ENCODE measurements at regions not wholly inside any gene's neighbourhood (a gene's known extent, or its start where the extent isn't known, plus 50 kb on each side); places are given as distances from the start of the nearest gene placed in this dataset.

DNA sequence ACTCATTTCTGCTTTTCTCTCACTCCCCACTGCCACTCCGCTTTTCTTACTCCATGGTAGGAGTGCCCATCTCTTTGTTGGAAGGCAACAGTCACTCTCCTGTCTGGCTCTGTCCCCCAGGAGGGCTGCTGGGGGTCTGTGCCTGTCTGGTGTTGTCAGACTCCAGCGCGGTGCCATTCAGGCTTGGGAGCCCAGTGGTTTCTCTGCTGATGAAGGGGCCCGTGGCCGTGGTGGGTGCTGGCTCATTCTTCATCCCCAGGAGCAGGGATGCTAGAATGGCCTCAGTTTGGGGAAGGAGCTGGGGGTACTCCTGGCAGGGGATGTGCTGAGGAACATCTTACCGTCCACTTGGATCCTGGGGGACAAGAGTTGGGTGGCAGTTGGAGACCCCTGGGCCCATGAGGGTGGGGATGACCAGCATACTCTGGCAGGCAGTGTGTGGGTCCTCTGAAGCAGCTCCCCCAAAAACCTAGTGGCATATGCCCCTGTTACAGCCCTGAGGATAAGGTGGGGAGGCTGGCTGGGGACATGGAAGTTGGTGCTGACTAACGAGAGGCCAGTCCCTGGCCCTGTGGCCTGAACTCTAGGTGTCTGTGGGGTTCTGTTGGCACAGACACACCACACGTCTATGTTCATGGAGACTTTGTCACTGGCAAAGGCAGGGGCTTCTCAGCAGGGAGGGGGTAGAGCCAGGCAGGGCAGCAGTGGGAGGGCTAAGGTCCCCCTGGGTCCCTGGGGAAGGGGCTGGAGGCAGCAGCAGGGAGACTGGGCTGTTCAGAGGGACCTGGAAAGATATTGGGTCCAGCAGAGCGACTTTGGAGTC lies 102.8 kb upstream of the RET start:
- DNase-seq: no peak

DNA sequence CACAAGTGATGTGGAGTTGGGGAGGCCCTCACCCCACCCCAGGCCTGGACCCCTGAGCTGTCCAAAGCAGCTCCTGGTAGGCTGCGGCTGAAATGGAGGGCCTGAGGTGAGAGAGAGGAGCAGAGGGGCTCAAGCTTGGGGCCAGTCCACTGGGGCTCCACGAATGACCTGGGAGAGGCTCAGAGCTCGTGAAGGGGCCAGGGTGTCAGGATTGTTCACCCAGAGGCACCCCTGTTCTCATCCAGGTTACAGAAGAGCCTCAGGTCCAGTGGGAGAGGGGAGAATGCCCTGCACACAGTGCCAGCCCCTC lies 102.2 kb upstream of the RET start:
- DNase-seq: no peak

DNA sequence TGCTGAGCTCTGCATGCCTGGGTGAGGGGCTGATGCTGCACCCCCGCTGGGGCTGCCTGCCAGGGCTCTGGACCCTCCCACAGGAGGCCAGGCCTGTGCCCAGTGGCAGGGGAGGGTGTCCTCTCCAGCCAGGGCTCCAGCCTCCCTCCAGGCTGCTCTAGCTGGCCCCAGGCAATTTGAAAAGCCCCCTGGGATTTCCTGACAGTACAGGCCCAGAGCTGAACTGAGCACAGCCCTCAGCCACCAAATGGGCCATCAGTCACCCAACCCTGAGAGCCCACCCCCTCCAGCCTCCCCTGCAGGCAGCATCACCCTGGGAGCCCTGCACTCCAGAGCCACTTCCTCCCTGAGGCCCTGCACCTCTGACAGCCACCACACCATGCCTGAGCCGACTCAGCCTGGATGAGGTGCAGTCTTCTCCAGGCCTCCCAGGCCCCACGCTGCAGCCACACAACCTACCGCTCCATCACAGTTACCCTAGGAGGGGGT lies 101.8 kb upstream of the RET start:
- DNase-seq: no peak

DNA sequence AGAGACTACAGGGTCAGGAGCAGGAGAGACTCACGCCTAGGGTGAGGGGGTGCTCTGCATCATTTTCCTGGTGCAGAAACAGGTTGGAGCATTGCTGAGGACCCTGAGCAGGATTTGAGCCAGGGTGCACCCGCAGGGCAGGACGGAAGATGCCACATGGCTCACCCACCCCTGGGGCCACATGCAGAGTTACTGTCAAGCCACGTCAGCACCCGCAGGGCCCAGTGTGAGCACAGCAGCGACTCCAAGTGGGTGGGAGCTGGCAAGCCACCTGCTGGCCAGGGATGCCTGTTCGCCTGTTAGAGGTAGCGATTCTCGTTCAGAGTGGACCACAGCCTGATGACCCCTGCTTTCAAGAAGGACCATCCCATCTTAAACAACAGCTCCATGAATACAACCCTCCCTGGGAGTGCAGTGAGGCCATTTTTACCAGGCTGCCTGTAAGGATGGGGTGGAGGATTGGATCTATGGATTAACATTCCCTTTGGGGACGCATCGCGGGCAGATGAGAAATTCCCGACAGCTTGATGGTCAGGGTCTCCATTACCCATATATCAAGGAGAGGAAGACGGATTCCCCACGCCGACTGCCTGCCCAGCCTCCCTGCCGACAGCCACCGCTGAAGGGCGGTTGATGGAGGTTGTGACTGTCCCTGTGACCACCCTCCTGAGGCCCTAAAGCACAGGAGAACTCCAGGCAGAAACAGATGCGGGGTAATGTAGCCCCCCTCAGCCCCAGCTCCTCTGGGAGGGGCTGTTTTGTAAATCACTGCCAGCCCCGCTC lies 101.1 kb upstream of the RET start:
- DNase-seq: no peak

DNA sequence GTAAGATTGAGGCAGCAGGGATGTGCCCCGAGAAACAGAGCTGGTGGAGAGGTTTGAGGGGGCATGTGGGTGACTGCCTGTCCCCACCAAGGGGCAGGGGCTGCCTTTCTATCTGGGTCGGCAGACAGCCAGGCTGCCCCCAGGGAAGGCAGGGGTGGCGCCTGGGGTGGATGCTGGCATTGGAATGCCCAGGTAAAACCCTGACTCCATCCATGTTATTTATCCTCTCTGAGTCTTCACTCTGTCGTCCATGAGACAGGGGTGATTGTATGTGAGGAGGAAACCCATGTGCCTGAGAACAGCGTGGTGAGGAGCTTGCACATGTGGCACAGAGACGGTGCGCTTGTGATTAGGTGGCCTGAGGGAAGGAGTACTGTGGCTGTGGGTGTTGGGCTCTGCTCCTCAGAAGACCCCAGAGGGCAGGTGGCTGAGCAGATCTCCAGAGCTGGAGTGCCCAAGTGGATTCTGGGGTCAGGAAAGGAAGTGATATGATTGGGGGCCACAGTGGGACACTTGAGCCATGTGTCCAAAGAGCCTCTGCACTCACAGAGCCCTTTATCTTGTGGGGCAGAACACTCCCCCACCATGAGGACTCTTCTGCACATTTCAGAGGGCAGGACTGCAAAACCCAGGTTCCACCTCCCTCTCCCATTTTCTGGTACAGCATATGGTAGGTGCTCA lies 100.4 kb upstream of the RET start:
- DNase-seq: no peak

DNA sequence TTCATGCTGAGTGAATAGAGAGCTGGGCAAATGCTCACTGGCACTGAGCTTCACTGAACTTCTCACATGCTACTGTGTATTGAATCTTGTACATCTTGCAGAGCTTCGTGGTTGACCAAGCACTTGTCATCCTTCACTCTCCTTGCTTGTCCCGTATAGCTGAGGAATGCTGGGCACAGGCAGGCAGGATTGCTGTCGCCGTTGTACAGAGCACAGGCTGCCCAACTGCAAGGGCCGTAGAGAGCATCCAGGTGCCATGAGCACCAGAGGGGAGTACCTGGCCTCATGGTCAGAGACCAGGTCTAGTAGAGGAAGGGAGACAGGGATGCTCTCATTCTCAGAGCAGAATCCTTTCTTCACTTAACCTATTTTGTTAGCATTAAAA lies 99.8 kb upstream of the RET start:
- no peak for DNase-seq

DNA sequence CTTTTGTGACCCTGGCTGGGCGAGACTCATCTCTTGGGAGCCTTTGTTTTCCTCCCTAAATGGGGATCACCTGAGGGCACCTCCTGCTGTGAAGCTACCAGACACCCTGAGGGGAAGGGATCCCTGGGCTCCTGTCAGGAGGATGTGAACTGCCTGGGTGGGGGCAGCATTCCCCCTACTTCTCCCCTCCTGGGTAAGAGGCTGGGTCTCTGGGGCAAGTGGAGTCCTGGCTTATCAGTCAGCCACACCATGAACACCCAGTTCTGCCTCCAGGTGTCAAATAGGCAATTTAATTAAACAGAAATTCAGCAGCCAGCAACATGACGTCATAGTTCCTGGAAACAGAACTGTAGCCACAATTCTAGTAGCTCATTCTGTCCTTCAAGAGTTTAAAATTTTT lies 97.7 kb upstream of the RET start:
- no peak for DNase-seq

DNA sequence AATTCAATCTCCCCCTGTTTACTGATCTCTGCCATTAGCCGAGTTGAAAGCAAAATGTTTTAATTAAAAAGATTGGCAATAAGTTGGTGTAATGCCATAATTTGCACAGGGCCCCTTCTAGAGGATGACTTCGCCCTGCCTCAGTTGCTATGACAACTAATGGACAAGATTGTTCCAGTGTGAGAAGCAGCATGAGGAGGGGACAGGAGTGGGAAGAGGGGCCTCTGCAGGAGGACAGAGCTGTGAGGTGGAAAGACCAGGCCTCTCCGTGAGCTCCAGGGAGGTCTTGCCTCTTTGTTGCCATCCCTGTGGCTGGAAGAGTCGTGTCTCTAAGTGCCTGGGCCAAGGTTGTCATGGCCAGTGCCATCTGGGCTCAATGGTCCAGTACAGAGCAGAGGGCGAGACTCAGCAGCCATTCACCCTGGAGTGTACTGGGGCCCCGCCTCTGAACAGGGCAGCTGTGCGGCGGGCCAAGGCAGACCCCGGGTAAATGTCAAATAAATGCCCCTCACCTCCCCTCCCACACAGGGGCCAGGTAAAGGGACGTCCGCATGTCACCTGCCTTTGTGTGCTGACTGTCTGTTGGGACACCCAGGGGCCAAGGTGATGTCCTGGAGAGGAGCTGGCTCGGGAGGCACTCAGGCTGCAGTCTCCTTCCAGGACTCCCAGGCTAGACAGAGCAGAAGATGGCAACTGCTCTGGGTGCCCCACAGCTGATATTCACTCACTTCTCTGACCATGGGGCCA lies 97.0 kb upstream of the RET start:
- DNase-seq: no peak

DNA sequence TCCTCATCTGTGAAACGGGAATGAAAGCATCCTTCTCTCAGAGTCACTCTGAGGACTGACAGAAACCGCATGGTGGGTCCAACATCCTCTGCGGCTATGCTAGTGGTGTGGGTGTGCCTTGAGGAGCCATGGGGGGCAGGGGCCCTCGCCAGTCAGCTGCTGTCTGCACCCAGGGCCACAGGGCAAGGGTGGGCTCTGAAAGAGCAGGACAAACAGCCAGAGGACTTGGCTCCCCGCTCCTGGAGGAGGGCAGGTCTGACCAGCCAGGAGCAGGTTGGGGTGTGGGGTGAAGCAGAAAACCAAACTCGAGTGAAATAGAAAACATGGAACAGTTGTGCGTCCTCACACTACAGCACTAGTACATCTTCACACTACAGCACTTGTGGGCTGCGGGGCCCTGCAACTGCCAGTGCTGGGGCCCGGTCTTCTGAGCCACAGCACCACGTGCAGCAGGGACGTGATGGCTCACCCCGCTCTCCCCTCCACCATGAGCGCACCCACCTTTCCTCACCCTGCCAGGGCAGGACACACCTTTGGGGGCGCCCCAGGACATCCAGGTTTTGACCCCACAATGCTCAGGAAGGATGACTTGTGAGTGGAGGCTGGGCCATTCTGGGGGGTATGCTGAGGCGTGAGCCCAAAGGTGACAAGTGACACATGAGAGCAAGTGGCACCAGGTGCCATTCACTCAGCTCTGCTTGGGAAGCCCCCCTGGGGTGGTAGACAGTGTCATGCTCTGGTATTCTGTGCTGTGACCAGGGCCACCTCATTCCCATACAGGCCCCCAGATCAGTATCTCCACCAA lies 96.1 kb upstream of the RET start:
- DNase-seq: no peak

DNA sequence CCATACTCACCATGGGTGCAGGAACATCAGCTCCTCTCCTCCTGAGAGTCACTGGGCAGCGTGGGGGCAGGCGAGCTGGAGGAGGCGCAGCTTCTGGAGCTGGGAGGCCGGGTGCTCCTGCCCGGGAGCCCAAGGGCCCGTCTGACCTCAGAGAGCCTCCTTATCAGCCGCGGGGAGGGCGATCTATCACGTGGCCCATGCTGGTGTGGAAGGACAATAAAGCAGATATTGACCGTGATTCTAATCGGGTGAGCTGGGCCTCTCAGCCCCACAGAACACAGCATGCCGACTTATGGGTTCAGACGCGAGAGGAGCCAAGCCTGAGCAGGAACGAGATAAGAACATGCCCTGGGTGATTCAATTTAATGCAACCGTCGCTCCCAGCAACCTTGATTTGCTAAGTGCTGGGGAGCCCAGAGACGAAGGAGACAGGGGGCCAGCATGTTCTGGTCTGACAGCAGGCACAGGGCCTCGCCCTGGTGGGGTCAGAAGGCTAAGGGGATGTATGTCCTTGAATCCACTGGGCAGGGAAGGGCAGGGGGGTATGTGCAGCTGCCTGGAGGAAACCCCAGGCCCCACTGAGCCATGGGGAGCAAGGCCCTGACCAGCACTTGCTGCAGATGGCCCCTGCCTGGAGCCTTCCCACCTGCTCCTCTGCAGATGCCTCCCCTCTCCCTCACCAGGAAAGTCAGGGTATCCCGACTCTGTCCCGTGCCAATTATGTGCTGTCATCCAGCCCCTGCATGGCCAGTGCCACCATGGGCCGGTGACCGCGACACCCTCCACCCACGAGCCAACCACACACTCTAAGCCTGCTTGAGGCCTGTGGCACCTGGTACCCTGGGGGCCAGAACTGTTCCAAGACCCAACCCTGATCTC lies 95.3 kb upstream of the RET start:
- no peak for DNase-seq

DNA sequence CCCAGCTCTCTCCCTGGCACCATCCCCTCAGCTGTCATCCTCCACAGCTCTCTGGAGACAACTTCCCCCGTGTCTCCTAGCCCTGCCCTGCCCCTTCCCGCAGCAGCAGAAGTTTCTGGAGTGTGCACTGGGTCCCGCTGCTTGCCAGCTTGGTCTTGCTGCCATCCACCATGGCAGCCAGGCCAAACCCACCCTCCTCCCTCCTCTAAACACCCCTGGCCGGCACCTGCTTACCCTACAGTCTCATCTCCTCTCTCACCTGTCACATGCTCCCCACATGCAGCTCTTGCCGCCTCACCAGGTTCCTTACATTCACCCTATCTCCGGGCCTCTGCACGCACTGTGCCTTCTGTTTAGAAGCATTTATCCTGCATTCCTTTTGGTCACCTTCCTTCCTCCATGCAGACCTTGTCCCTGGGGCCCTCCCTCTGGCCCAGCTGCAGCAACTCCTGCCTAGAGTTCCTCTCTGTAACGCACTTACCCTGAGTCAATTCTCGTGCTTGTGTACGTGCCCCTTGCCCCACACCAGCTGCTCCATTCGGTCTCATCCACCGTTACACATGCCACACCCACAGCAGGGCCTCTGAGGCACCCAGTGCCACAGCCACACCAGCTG lies 93.9 kb upstream of the RET start:
- DNase-seq: no peak

DNA sequence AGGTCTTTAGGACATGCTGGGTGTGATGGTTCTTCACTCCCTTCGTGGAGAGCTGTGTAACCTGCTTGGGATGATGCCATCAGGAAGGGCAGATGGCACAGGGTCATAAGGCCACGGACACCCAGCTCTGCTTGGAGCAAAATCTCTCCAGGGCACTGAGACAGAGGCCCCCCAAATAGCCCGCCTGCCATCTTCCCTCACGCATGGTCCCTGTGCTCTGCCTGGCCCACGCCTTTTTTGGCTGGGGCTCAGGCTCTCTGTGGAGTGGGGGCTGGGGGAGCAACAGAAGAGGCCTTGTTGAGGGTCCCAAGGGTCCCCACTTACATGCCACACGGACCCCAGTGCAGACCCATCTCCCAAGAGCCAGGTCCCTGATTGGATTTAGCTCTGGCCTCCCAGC lies 93.3 kb upstream of the RET start:
- no peak for DNase-seq

DNA sequence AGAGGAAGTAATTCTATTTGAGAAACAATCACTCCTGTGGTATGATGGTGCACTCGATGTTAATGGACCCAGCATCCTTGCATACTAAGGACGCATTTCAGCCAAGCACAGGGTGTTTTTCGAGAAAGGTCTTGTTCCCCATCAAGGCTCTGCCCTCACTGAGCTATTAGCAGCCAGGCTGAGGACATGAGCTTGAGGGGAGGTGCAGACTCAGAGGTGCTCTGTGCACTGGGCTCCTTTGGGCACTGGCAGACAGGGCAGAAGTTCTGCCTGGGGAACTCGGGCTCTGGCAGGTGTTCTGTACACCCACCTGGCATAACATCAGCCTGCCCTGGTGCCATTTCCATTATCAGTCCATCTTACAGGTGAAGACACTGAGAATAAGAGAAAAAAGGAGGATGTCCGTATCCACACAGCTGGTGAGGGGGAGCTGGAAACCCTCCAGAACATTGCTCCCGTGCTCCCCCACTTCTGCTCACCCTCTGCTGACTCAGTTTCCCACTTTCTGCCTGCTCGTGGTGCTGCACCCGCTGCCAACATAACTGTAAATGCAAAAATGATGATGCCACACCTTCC lies 92.7 kb upstream of the RET start:
- DNase-seq: no peak

DNA sequence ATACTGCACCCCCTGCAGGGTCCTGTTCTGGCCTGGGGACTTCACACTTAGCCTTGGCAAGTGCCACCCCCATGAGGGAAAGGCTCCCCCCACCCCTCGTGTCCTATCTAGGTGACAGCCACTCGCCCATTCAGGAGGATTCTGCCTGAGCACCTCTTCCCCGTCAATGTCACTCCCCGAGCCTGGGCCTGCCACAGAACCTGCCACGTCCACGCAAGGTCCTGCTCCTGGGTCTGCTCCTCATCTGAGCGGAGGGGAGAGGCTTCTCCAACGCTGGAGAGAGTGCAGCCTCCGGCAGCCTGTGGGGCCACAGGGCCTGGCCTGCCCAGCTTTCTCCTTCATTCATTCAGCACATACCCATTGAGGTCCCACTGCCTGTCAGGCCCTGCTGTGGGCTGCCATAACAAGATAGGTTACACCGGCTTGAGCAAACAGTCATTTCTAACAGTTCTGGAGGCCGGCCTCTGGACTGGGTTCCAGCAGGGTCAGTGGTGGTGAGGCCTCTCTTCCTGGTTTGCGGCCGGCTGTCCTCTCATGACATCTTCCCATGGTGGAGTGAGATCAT lies 92.0 kb upstream of the RET start:
- DNase-seq: no peak

DNA sequence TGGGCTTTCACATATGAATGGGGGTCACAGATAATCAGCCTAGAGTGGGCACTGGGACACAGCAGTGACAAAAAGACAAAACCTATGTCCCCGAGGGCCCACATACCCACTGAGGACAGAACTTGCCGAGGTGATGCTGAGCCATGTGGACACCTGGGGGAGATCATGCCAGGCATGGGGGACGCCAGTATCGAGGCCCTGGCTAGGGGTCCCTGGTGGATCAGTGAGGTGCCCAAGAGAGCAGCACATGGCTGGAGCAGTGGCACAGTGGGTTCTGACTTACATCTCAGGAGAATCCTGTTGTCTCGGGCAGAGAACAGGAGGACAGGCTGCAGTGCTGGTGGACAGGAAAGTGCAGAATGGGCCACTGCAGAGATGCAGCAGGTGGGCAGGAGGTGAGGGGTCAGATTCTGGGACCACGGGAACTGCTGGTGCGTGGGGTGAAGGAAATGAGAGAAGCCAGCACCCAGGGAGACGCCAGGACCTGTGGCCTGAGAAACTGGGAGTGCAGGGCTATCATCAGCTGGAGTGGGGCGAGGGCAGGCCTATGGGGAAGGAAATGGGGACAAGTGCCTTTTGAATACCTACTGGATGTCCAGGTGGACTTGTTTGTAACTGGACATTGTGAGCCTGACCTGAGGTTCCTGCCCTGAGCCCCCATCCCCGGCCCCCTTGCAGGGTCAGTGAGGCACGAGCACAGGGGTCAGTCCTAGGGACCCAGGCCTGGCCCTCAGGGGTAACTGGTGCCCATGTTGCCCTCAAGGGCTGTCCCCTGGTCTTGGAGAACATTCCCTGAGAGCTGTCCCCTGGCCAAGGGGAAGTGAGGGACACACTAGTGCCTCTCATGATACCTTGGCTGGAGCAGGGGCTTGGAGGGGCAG lies 91.2 kb upstream of the RET start:
- DNase-seq: no peak

DNA sequence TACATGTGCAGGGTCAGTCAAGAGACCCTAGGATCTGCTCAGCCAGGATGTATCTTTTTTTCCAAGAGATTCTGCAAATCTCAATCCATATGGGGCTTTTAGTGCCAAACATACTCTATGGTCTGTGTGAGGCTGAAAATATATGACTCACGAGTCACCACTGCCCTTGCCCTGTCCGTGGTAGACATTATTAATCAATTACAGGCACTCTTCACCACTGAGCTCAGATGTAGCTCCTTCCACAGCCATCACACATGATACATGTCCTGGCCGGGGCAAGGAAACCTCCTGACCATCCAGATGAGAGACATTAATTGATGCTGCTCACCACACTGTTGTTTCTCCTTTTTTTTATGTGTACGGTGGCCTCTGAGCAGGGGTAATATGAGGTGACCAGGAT lies 90.2 kb upstream of the RET start:
- no peak for DNase-seq

DNA sequence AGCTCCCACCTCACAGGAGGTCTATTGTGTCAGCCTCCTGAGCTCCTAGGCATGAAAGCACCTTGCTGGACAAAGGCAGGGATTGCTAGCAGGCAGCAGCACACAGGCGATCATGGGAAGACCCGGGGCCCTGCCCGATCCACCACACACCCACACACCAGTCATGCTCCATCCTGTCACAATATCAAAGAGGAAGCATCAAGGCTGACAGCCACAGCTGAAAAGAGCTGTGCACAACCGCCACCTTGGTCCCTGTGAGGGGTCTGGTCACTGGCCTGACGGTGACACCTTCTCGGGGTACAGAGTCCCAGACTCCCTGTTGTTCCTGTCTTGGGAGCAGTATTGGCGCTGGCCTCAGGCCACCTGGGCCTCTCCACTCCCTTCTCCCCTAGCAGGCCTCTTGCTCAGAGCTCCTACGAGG lies 89.7 kb upstream of the RET start:
- DNase-seq: no peak

DNA sequence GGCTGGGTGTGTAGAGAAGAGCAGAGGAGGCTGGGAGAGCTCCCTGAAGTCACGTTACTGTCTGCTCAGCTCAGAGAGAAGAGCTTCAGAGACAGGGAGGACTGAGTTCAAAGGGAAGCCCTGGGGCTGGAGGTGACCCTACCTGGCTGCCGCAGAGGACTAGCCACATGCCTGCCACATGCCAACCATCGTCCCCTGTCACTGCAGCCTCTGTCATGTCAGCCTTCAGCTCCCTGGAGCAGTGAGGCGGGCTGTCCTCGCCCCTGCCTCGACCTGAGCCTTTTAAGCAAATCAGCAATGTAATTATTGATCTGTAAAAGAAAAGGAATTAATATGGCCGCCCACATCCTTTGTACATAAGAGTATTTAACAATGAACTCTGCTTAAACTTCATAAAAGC lies 89.3 kb upstream of the RET start:
- no peak for DNase-seq

DNA sequence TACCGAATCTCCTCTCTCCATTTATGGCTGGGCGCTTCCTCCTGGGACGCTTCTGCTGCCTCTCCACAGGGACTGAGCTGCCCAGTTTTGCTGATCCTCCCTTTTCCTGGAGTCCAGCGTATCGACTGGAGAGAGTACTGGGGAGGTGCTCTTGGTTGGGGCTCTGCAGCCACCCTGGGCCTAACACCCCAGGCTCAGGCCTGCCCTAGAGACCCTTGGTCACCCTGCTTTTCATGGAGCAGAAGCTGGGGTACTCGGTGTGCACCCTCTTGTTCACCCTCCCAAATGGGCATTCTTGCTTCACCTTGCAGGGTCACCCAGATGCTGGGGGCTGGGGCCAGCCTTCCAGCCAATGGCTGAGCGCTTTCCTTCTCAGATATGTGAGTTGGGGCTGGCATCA lies 88.8 kb upstream of the RET start:
- DNase-seq: no peak

Measured in NCI-H510A (cell line).